Cardiac muscle cell (in vitro differentiated cells and primary cell): ENCODE measurements at regions not wholly inside any gene's neighbourhood (a gene's known extent, or its start where the extent isn't known, plus 50 kb on each side); places are given as distances from the start of the nearest gene placed in this dataset.

Experiments used
- DNase-seq, 2 donors: peaks; one replicate each; pipeline versions ENCODE4 v3.0.0 to v3.0.0-alpha.2; 2010 to 2017; ENCODE audit warnings: low read depth in 1 of 2, low spot score in 1 of 2
- H3K27ac ChIP-seq: fragments of 200-600 bp; sonication (generic); 2 replicates; pipeline ENCODE4 v1.5.1; 2016
- H3K27me3 ChIP-seq: fragments of 200-600 bp; sonication (generic); 2 replicates; pipeline ENCODE4 v1.6.0; 2016; ENCODE audit warnings: control low read depth
- H3K36me3 ChIP-seq: fragments of 200-600 bp; sonication (generic); 2 replicates; pipeline ENCODE4 v1.5.1; 2016; ENCODE audit warnings: control low read depth
- H3K4me1 ChIP-seq: fragments of 200-600 bp; sonication (generic); 2 replicates; pipeline ENCODE4 v1.8.1; 2017; ENCODE audit warnings: low read depth, mild to moderate bottlenecking, mixed run types
- H3K4me3 ChIP-seq: fragments of 200-600 bp; sonication (generic); 2 replicates; pipeline ENCODE4 v1.5.1; 2016; ENCODE audit warnings: mild to moderate bottlenecking
- H3K9me3 ChIP-seq: fragments of 200-600 bp; sonication (generic); 2 replicates; pipeline ENCODE4 v1.5.1; 2017; ENCODE audit warnings: low read depth, mild to moderate bottlenecking, control low read depth
- CTCF ChIP-seq: IDR thresholded peaks from 2 replicates; pipeline ENCODE4 v1.5.1; 2012; ENCODE audit warnings: low read depth, mild to moderate bottlenecking, low read length

- Histone ChIP-seq H3K27me3 (no peaks in the 10 kb centered on the region), H3K4me1 (no peaks in the 10 kb centered on the region), H3K4me3 (no peak overlapping the region), H3K36me3 (no peaks in the 10 kb centered on the region), H3K27ac (no peak overlapping the region), H3K9me3 (no peaks in the 10 kb centered on the region)
- TF ChIP-seq CTCF: no peak
- DNase-seq: peak in 1 of 2 donors; percentile 65
Observed at GRCh38 chr10:89073719-89074118, 83.1 kb downstream of the FAS start.

GRCh38 chr10:89069589-89069988 is 79.0 kb downstream of the FAS start:
- no peak overlapping the region for H3K27ac ChIP-seq
- no peaks in the 10 kb centered on the region for H3K4me1 ChIP-seq
- no peak overlapping the region for H3K4me3 ChIP-seq
- H3K36me3 ChIP-seq: no peaks in the 10 kb centered on the region
- DNase-seq: no peak
- no peak for TF ChIP-seq CTCF
- H3K9me3 ChIP-seq: no peaks in the 10 kb centered on the region
- no peaks in the 10 kb centered on the region for H3K27me3 ChIP-seq
